Neural cell (in vitro differentiated cells): ENCODE measurements at regions not wholly inside any gene's neighbourhood (a gene's known extent, or its start where the extent isn't known, plus 50 kb on each side); places are given as distances from the start of the nearest gene placed in this dataset.

Experiments used
- H2AFZ ChIP-seq: fragments of 200-600, 300-800 bp; sonication (generic), shearing (Covaris generic); 2 replicates; pipeline ENCODE4 v1.6.0; 2014; ENCODE audit warnings: low read depth, mild to moderate bottlenecking, antibody characterized with exemption, low read length, moderate library complexity
- H3F3A ChIP-seq: fragments of 200-600 bp; shearing (Covaris generic); 2 replicates; pipeline ENCODE4 v1.6.1; 2016; ENCODE audit warnings: mild to moderate bottlenecking, moderate library complexity, mixed read lengths, antibody characterized with exemption, low read length; ENCODE audit not compliant: insufficient read depth, poor library complexity, severe bottlenecking
- H3K27ac ChIP-seq: fragments of 200-600, 300-800 bp; sonication (generic), shearing (Covaris generic); 2 replicates; pipeline ENCODE4 v1.5.1; 2014; ENCODE audit warnings: mild to moderate bottlenecking, low read length, moderate library complexity
- H3K27me3 ChIP-seq: fragments of 300-800, 200-600 bp; sonication (generic), shearing (Covaris generic); 2 replicates; pipeline ENCODE4 v1.6.0; 2014; ENCODE audit warnings: mild to moderate bottlenecking, low read depth, low read length, moderate library complexity; ENCODE audit not compliant: insufficient read depth
- H3K36me3 ChIP-seq: fragments of 300-800, 200-600 bp; sonication (generic), shearing (Covaris generic); 2 replicates; pipeline ENCODE4 v1.5.1; 2014; ENCODE audit warnings: mild to moderate bottlenecking, antibody characterized with exemption, low read length, moderate library complexity; ENCODE audit not compliant: insufficient read depth
- H3K4me2 ChIP-seq: fragments of 300-800, 200-600 bp; sonication (generic), shearing (Covaris generic); 2 replicates; pipeline ENCODE4 v1.6.0; 2014; ENCODE audit warnings: mild to moderate bottlenecking, low read length
- H3K4me3 ChIP-seq: fragments of 300-800, 200-600 bp; sonication (generic), shearing (Covaris generic); 2 replicates; pipeline ENCODE4 v1.5.1; 2014; ENCODE audit warnings: mild to moderate bottlenecking, low read length, moderate library complexity
- H3K79me2 ChIP-seq: fragments of 200-600 bp; shearing (Covaris generic); replicated peaks from 2 replicates; pipeline ENCODE4 v1.6.0; 2014; ENCODE audit warnings: mild to moderate bottlenecking, low read length, moderate library complexity; ENCODE audit not compliant: insufficient read depth
- H3K9ac ChIP-seq: fragments of 300-800, 200-600 bp; sonication (generic), shearing (Covaris generic); 2 replicates; pipeline ENCODE4 v1.6.1; 2016; ENCODE audit warnings: mild to moderate bottlenecking, low read length, mixed read lengths
- H3K9me2 ChIP-seq: fragments of 200-600 bp; shearing (Covaris generic); 2 replicates; pipeline ENCODE4 v1.6.1; 2016; ENCODE audit warnings: mild to moderate bottlenecking, low read length, mixed read lengths; ENCODE audit not compliant: insufficient read depth
- H3K9me3 ChIP-seq: fragments of 200-600, 300-800 bp; sonication (generic), shearing (Covaris generic); 2 replicates; pipeline ENCODE4 v1.6.1; 2016; ENCODE audit warnings: mild to moderate bottlenecking, mixed run types, low read length, moderate library complexity, mixed read lengths
- H4K20me1 ChIP-seq: fragments of 200-600 bp; shearing (Covaris generic); 2 replicates; pipeline ENCODE4 v1.6.1; 2016; ENCODE audit warnings: mild to moderate bottlenecking, mixed run types; ENCODE audit not compliant: insufficient read depth
- EP300 ChIP-seq: fragments of 450-650 bp; conservative IDR thresholded peaks from 2 replicates; pipeline ENCODE4 v1.6.1; 2014; ENCODE audit warnings: antibody characterized with exemption, mild to moderate bottlenecking, moderate library complexity; ENCODE audit not compliant: poor library complexity, severe bottlenecking
- EZH2 ChIP-seq: fragments of 200-600, 300-800 bp; shearing (Covaris generic), sonication (generic); IDR thresholded peaks from 2 replicates; pipeline ENCODE4 v1.6.1; 2014; ENCODE audit warnings: antibody characterized with exemption, low read length, borderline replicate concordance, mild to moderate bottlenecking; ENCODE audit not compliant: insufficient read depth, poor library complexity, severe bottlenecking
- MXI1 ChIP-seq: fragments of 450-650 bp; conservative IDR thresholded peaks from 2 replicates; pipeline ENCODE4 v1.6.1; 2014; ENCODE audit warnings: antibody characterized with exemption, mild to moderate bottlenecking; ENCODE audit not compliant: poor library complexity, severe bottlenecking
- POLR2AphosphoS5 ChIP-seq: IDR thresholded peaks from 2 replicates; pipeline ENCODE4 v1.6.1; 2012
- RAD21 ChIP-seq: fragments of 450-650 bp; conservative IDR thresholded peaks from 2 replicates; pipeline ENCODE4 v1.6.1; 2014; ENCODE audit warnings: antibody characterized with exemption, mild to moderate bottlenecking, moderate library complexity
- REST ChIP-seq: IDR thresholded peaks from 2 replicates; pipeline ENCODE4 v1.6.1; 2012; ENCODE audit warnings: borderline replicate concordance
- SMC3 ChIP-seq: fragments of 450-650 bp; conservative IDR thresholded peaks from 2 replicates; pipeline ENCODE4 v1.6.1; 2014; ENCODE audit warnings: antibody characterized with exemption, mild to moderate bottlenecking, moderate library complexity; ENCODE audit not compliant: poor library complexity
- TAF1 ChIP-seq: IDR thresholded peaks from 2 replicates; pipeline ENCODE4 v1.6.1; 2012; ENCODE audit warnings: low read depth
- TF ChIP-seq, protein P1 (sequence below): fragments of 450-650 bp; IDR thresholded peaks from 2 replicates; pipeline ENCODE4 v1.5.1; 2014; ENCODE audit warnings: antibody characterized with exemption, mild to moderate bottlenecking, moderate library complexity; ENCODE audit not compliant: poor library complexity, severe bottlenecking

DNA sequence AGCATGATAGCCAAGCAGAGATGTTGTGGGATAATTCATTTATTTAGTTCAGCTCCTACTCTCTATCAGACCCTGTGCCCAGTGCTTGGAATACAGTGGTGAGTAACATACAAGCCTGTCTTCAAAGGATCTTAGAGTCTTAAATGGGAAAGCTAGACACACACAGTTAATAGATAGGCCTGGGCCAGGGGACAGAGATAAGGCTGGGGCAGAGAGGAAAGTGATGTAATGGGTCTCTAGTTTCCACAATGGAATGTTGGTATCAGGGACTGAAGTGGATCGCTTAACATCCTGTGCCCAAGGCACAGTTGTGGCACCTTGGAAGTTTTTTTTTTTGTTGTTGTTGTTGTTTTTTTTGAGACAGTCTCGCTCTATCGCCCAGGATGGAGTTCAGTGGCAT, 79.9 kb upstream of the POLG start:
- Histone ChIP-seq H3K27ac (no peak overlapping the region), H3K79me2 (no peaks in the 10 kb centered on the region), H3K4me3 (no peak overlapping the region), H3K36me3 (no peaks in the 10 kb centered on the region), H3K9ac (no peak overlapping the region), H3K27me3 (peaks cover 72% of the 10 kb centered on the region), H3K9me3 (peaks cover 4% of the 10 kb centered on the region), H4K20me1 (no peaks in the 10 kb centered on the region), H3K4me2 (no peak overlapping the region), H3F3A (no peaks in the 10 kb centered on the region), H3K9me2 (no peaks in the 10 kb centered on the region), H2AFZ (no peak overlapping the region)
- TF ChIP-seq EP300 (no peak), EZH2 (no peak), TAF1 (no peak), SMC3 (no peak), MXI1 (no peak), REST (no peak), RAD21 (no peak), POLR2AphosphoS5 (no peak)
- TF ChIP-seq, protein P1, sequence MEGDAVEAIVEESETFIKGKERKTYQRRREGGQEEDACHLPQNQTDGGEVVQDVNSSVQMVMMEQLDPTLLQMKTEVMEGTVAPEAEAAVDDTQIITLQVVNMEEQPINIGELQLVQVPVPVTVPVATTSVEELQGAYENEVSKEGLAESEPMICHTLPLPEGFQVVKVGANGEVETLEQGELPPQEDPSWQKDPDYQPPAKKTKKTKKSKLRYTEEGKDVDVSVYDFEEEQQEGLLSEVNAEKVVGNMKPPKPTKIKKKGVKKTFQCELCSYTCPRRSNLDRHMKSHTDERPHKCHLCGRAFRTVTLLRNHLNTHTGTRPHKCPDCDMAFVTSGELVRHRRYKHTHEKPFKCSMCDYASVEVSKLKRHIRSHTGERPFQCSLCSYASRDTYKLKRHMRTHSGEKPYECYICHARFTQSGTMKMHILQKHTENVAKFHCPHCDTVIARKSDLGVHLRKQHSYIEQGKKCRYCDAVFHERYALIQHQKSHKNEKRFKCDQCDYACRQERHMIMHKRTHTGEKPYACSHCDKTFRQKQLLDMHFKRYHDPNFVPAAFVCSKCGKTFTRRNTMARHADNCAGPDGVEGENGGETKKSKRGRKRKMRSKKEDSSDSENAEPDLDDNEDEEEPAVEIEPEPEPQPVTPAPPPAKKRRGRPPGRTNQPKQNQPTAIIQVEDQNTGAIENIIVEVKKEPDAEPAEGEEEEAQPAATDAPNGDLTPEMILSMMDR, result no peak

DNA sequence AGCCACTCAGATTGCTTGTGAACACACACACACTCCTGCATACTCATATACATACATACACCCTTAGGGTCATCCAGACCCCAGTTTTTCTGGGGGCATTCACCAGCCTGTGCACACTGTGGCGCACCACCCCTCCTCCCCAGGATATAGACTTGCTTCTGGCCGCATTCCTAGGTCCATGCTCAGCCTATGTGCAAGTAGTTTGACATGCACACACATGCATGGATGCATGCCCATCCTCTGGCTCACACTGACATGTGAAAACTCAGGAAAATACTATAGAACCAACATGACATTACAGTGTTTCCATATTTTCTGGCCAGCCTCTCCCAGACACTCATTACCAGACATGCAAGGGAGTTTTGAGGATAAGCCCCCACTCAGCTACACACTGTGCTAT, 79.3 kb upstream of the POLG start:
- H3K79me2 ChIP-seq, result no peaks in the 10 kb centered on the region

More for the DNA sequence above, 79.3 kb upstream of the POLG start:
- peaks cover 72% of the 10 kb centered on the region for H3K27me3 ChIP-seq
- TF ChIP-seq, protein P1, result no peak
- TF ChIP-seq POLR2AphosphoS5, result no peak
- no peak for TF ChIP-seq RAD21
- no peak for TF ChIP-seq TAF1
- TF ChIP-seq REST, result no peak
- no peak for TF ChIP-seq EZH2
- no peak for TF ChIP-seq MXI1
- TF ChIP-seq EP300, result no peak
- TF ChIP-seq SMC3, result no peak
- no peaks in the 10 kb centered on the region for H4K20me1 ChIP-seq
- no peaks in the 10 kb centered on the region for H3K36me3 ChIP-seq
- H3F3A ChIP-seq, result no peaks in the 10 kb centered on the region
- H3K4me2 ChIP-seq, result no peak overlapping the region
- H3K27ac ChIP-seq, result no peak overlapping the region
- H3K9me3 ChIP-seq, result peaks cover 11% of the 10 kb centered on the region
- no peak overlapping the region for H3K4me3 ChIP-seq
- no peaks in the 10 kb centered on the region for H3K9me2 ChIP-seq
- H2AFZ ChIP-seq, result no peak overlapping the region
- H3K9ac ChIP-seq, result no peak overlapping the region
